Stomach smooth muscle (tissue), 2 donors: ENCODE measurements at regions not wholly inside any gene's neighbourhood (a gene's known extent, or its start where the extent isn't known, plus 50 kb on each side); places are given as distances from the start of the nearest gene placed in this dataset.
"Not testable (repeated sequence)": the region's sequence is repeated elsewhere in the genome, so short reads cannot be mapped to it uniquely, and the experiment has no call there.

ENCODE experiments used
- H3K27ac ChIP-seq: one replicate; pipeline ENCODE4 v1.7.0; 2013; ENCODE audit warnings: mild to moderate bottlenecking, low read length, inconsistent platforms
- H3K27me3 ChIP-seq, 2 donors: one replicate each; pipeline ENCODE4 v1.7.0; 2013; ENCODE audit warnings: low read length in 2 of 2; ENCODE audit not compliant: insufficient read depth in 2 of 2, control insufficient read depth in 1 of 2
- H3K36me3 ChIP-seq, 2 donors: one replicate each; pipeline ENCODE4 v1.7.0; 2013; ENCODE audit warnings: low read length in 2 of 2; ENCODE audit not compliant: control insufficient read depth in 2 of 2, insufficient read depth in 2 of 2
- H3K4me1 ChIP-seq: one replicate; pipeline ENCODE4 v1.7.0; 2013; ENCODE audit warnings: low read length; ENCODE audit not compliant: control insufficient read depth, insufficient read depth
- H3K4me3 ChIP-seq, 2 donors: one replicate each; pipeline ENCODE4 v1.7.0; 2013; ENCODE audit warnings: low read length in 2 of 2
- H3K9ac ChIP-seq, 2 donors: one replicate each; pipeline ENCODE4 v1.7.0; 2013; ENCODE audit warnings: low read length in 2 of 2, mild to moderate bottlenecking in 1 of 2
- H3K9me3 ChIP-seq, 2 donors: one replicate each; pipeline ENCODE4 v1.7.0; 2013; ENCODE audit warnings: low read length in 2 of 2; ENCODE audit not compliant: control insufficient read depth in 2 of 2
- donor health status: healthy.
- donor health status: Pancreatic carcinoma.

GRCh38 chr6:27778625-27779417 lies 133.4 kb downstream of the OR2B2 start:
- no peak overlapping the region for H3K9ac ChIP-seq
- no peak overlapping the region for H3K4me3 ChIP-seq
- H3K27ac ChIP-seq, result no peak overlapping the region
- no peaks in the 10 kb centered on the region for H3K27me3 ChIP-seq
- no peaks in the 10 kb centered on the region for H3K4me1 ChIP-seq
- H3K36me3 ChIP-seq, result no peaks in the 10 kb centered on the region
- no peaks in the 10 kb centered on the region for H3K9me3 ChIP-seq

DNA sequence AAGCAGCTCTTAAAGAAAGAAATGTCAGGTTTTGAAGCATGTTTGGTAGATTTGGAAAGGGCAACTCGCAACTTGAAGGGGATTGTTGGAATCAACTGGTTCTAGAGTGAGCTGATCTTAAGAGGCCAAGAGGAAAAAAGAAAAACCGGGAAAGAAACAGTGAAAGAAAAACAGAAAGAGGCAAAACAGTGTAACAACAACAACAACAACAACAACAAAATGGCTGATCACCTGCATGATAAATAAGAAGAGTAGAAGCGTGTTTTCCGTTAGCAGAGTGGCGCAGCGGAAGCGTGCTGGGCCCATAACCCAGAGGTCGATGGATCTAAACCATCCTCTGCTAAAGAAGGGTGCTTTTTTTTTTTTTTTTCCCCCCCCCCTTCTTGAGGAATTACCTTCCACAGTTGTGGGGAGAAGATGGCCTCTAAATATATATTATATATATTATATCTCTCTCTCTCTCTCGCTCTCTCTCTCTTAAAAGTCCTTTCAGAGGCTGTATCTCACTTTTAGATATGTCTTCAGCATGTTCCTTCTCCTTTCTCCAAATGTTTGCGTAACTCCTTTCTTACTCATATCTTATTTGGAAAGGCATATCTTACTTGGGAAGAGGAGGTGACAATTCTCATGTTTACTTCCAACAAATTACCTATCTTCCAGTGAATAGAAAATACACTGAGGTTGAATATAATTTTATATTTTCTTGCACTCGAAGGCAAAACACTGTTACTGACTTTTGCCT lies 134.4 kb downstream of the OR2B2 start:
- no peaks in the 10 kb centered on the region for H3K36me3 ChIP-seq

GRCh38 chr6:27777126-27777525 lies 135.1 kb downstream of the OR2B2 start:
- H3K4me1 ChIP-seq, result peaks cover 6% of the 10 kb centered on the region
- H3K27ac ChIP-seq, result no peak overlapping the region
- no peaks in the 10 kb centered on the region for H3K36me3 ChIP-seq
- H3K9me3 ChIP-seq, result no peaks in the 10 kb centered on the region
- H3K9ac ChIP-seq, result no peak overlapping the region
- H3K27me3 ChIP-seq, result no peaks in the 10 kb centered on the region
- no peak overlapping the region for H3K4me3 ChIP-seq

More for the DNA sequence above, 134.4 kb downstream of the OR2B2 start:
- no peak overlapping the region for H3K4me3 ChIP-seq
- H3K9ac ChIP-seq, result no peak overlapping the region
- H3K27me3 ChIP-seq, result no peaks in the 10 kb centered on the region
- H3K9me3 ChIP-seq, result no peaks in the 10 kb centered on the region
- no peaks in the 10 kb centered on the region for H3K4me1 ChIP-seq
- no peak overlapping the region for H3K27ac ChIP-seq

GRCh38 chr6:27776504-27776903 lies 135.7 kb downstream of the OR2B2 start:
- Histone ChIP-seq H3K9ac (no peak overlapping the region), H3K27ac (no peak overlapping the region), H3K9me3 (no peaks in the 10 kb centered on the region), H3K4me3 (no peak overlapping the region), H3K27me3 (peaks cover 0 to 4% of the 10 kb centered on the region in 2 donors), H3K36me3 (no peaks in the 10 kb centered on the region), H3K4me1 (peaks cover 7% of the 10 kb centered on the region)

- H3K36me3 ChIP-seq, result no peaks in the 10 kb centered on the region
- H3K9me3 ChIP-seq, result no peaks in the 10 kb centered on the region
- H3K27ac ChIP-seq, result no peak overlapping the region
- H3K27me3 ChIP-seq, result peaks cover 3 to 11% of the 10 kb centered on the region in 2 donors
- H3K4me1 ChIP-seq, result peaks cover 7% of the 10 kb centered on the region
- H3K4me3 ChIP-seq, result no peak overlapping the region
- no peak overlapping the region for H3K9ac ChIP-seq
Measured at GRCh38 chr6:27775796-27776184, 136.4 kb downstream of the OR2B2 start.

DNA sequence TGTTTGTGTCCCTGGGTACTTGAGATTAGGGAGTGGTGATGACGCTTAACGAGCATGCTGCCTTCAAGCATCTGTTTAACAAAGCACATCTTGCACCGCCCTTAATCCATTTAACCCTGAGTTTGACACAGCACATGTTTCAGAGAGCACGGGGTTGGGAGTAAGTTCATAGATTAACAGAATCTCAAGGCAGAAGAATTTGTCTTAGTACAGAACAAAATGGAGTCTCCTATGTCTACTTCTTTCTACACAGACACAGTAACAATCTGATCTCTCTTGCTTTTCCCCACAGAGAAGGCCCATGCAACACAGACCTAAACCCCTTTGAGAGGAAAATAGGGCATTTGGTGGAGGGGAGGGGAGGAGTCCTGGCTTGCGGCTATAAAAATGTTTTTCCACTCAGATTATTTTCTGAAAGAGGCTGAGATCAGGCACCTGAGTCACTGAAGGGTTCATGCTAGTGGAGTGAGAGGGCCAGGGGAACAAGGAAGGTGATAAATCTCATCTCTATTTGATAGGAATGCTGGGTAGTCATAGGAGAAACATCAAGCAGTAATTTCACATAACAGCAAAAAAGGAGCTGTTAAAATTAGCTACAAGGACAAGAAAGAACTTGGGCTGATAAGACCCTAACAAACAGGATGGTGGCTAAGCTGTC lies 136.9 kb downstream of the OR2B2 start:
- H3K4me1 ChIP-seq, H3K4me3 ChIP-seq, H3K36me3 ChIP-seq, H3K9ac ChIP-seq, H3K27ac ChIP-seq, H3K9me3 ChIP-seq: not testable (repeated sequence)
- H3K27me3 ChIP-seq, result peaks cover 3 to 13% of the 10 kb centered on the region in 2 donors

DNA sequence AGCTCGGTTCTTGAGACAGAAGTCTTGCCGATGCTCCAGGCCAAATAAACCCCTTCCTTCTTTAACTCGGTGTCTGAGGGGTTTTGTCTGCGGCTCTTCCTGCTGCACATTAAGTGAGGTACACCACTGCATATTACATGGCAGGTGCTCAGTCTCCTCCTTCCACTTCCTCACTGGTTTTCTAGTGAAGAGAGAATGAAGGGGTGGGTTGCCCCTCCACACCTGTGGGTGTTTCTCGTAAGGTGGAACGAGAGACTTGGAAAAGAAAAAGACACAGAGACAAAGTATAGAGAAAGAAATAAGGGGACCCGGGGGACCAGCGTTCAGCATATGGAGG lies 138.0 kb downstream of the OR2B2 start:
- H3K36me3 ChIP-seq, H3K9me3 ChIP-seq, H3K4me3 ChIP-seq, H3K9ac ChIP-seq, H3K27ac ChIP-seq, H3K4me1 ChIP-seq: not testable (repeated sequence)
- H3K27me3 ChIP-seq, result peaks cover 4 to 16% of the 10 kb centered on the region in 2 donors

DNA sequence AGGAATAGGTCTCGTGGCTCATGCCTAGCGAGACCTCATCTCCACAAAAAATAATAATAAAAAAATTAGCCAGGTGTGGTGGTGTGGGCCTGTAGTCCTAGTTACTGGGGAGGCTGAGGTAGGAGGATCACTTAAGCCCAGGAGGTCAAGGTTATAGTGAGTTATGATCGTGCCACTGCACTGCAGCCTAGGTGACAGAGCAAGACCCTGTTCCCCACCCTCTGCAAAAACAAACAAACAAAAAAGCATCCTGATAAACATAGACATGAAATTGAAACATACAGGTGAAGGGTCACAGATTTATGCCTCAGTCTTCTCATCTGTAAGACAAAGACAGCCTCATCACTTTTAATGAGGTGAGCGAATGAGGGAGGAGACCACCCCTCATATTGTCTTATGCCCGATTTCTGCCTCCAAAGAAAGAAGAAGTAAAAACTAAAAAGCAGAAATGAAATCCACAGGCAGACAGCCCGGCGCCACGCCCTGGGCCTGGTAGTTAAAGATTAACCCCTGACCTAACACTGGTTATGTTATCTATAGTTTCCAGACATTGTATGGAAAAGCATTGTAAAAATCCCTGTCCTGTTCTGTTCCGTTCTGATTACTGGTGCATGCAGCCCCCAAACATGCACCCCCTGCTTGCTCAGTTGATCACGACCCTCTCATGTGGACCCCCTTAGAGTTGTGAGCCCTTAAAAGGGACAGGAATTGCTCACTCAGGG lies 138.5 kb downstream of the OR2B2 start:
- H3K4me1 ChIP-seq, H3K27ac ChIP-seq, H3K9ac ChIP-seq, H3K36me3 ChIP-seq, H3K4me3 ChIP-seq, H3K9me3 ChIP-seq: not testable (repeated sequence)
- peaks cover 10 to 18% of the 10 kb centered on the region in 2 donors for H3K27me3 ChIP-seq

- H3K27me3 ChIP-seq, result peaks cover 12 to 18% of the 10 kb centered on the region in 2 donors
- peak overlapping the region in 1 of 2 donors; percentile 60 for H3K4me3 ChIP-seq
- no peaks in the 10 kb centered on the region for H3K36me3 ChIP-seq
- no peak overlapping the region for H3K27ac ChIP-seq
- peaks cover 7% of the 10 kb centered on the region for H3K4me1 ChIP-seq
- H3K9me3 ChIP-seq, result no peaks in the 10 kb centered on the region
- H3K9ac ChIP-seq, result no peak overlapping the region
Measured at GRCh38 chr6:27772261-27773001, 139.8 kb downstream of the OR2B2 start.

- Histone ChIP-seq H3K9ac (no peak overlapping the region), H3K36me3 (no peaks in the 10 kb centered on the region), H3K9me3 (no peaks in the 10 kb centered on the region), H3K4me1 (peaks cover 7% of the 10 kb centered on the region), H3K27ac (no peak overlapping the region), H3K27me3 (peaks cover 12 to 18% of the 10 kb centered on the region in 2 donors), H3K4me3 (no peak overlapping the region)
Measured at GRCh38 chr6:27771235-27771634, 141.0 kb downstream of the OR2B2 start.
